Gastrocnemius medialis (tissue), 4 donors: ENCODE measurements at regions not wholly inside any gene's neighbourhood (a gene's known extent, or its start where the extent isn't known, plus 50 kb on each side); places are given as distances from the start of the nearest gene placed in this dataset.

Source experiments
- POLR2A ChIP-seq, 2 donors: fragments of 450-650 bp; IDR thresholded peaks; one replicate each; pipeline ENCODE4 v1.6.1; 2017; ENCODE audit warnings: antibody characterized with exemption in 2 of 2, mild to moderate bottlenecking in 2 of 2, moderate library complexity in 2 of 2
- TF ChIP-seq, protein P1 (sequence below), 5 experiments: fragments of 450-650 bp in 3 of 5; fragments of 200-600 bp in 2 of 5; sonication (generic) in 2 of 5; IDR thresholded peaks in 4 of 5; conservative IDR thresholded peaks in 1 of 5; 1 replicate in 4 of 5; 2 replicates in 1 of 5; pipeline ENCODE4 v1.5.1; 2016 to 2019; ENCODE audit warnings: antibody characterized with exemption in 5 of 5, mild to moderate bottlenecking in 3 of 5, moderate library complexity in 3 of 5

GRCh38 chr2:16082276-16082675 is 141.9 kb downstream of the MYCN start:
- TF ChIP-seq, protein P1, sequence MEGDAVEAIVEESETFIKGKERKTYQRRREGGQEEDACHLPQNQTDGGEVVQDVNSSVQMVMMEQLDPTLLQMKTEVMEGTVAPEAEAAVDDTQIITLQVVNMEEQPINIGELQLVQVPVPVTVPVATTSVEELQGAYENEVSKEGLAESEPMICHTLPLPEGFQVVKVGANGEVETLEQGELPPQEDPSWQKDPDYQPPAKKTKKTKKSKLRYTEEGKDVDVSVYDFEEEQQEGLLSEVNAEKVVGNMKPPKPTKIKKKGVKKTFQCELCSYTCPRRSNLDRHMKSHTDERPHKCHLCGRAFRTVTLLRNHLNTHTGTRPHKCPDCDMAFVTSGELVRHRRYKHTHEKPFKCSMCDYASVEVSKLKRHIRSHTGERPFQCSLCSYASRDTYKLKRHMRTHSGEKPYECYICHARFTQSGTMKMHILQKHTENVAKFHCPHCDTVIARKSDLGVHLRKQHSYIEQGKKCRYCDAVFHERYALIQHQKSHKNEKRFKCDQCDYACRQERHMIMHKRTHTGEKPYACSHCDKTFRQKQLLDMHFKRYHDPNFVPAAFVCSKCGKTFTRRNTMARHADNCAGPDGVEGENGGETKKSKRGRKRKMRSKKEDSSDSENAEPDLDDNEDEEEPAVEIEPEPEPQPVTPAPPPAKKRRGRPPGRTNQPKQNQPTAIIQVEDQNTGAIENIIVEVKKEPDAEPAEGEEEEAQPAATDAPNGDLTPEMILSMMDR (IDR thresholded peaks at IDR 0.05 in 4 of 5, conservative IDR thresholded peaks at IDR 0.05 in 1 of 5): no peak
- no peak for TF ChIP-seq POLR2A (IDR thresholded peaks at IDR 0.05)
